AG04449 (cell line): ENCODE measurements at regions not wholly inside any gene's neighbourhood (a gene's known extent, or its start where the extent isn't known, plus 50 kb on each side); places are given as distances from the start of the nearest gene placed in this dataset.

Experiments
- CTCF ChIA-PET: fragments of 350-600 bp; formaldehyde crosslinking; extraction: SDS; loops from one replicate; lab custom pipeline; 2021; ENCODE audit warnings: antibody characterized with exemption; lab: Yijun Ruan, JAX
- POLR2A ChIA-PET: fragments of 400-600, 350-600 bp; formaldehyde crosslinking; extraction: SDS; loops from one replicate; lab custom pipeline; 2020; ENCODE audit warnings: antibody characterized with exemption, inconsistent platforms; lab: Yijun Ruan, JAX
- DNase-seq: peaks from one replicate; pipeline ENCODE4 v3.0.0-alpha.2; 2010; ENCODE audit warnings: low read depth, low spot score
- H3K4me3 ChIP-seq: 2 replicates; pipeline ENCODE4 v1.5.1; 2011; ENCODE audit warnings: low read depth, mild to moderate bottlenecking, control low read depth, low read length
- CTCF ChIP-seq: IDR thresholded peaks from one replicate; pipeline ENCODE4 v1.5.1; 2011; ENCODE audit warnings: mild to moderate bottlenecking, moderate library complexity, low read length, control low read depth, inconsistent platforms; ENCODE audit not compliant: insufficient read depth; ENCODE audit errors: missing control alignments

- POLR2A ChIA-PET: no interaction called here
Measured at GRCh38 chr2:43010438-43011157, 215.8 kb downstream of the ZFP36L2 start.

GRCh38 chr2:43009448-43009847 lies 217.0 kb downstream of the ZFP36L2 start:
- DNase-seq: no peak
- ChIA-PET CTCF (interaction anchor here (0.7 to 1.2 kb wide), 4 partner anchors 11 to 150 kb away, joined by 3 to 4 read pairs (median 3); no protein-coding TSS in a partner anchor), POLR2A (interaction anchor here (0.9 kb wide), 1 partner anchor 217 kb away, joined by 4 read pairs; no protein-coding TSS in a partner anchor)

More at GRCh38 chr2:43010438-43011157, 215.8 kb downstream of the ZFP36L2 start:
- H3K4me3 ChIP-seq: no peak overlapping the region
- no peak for DNase-seq
- no peak for TF ChIP-seq CTCF
- CTCF ChIA-PET: interaction anchor here (0.6 to 6.2 kb wide), 6 partner anchors 10 to 51 kb away, joined by 3 to 31 read pairs (median 3); no protein-coding TSS in a partner anchor

GRCh38 chr2:43008388-43008787 lies 216.0 kb upstream of the HAAO start:
- H3K4me3 ChIP-seq: no peak overlapping the region
- ChIA-PET CTCF (interaction anchor here (1.6 to 3.0 kb wide), 3 partner anchors 10 to 180 kb away, joined by 4 to 7 read pairs (median 6); no protein-coding TSS in a partner anchor), POLR2A (interaction anchor here (0.6 kb wide), 1 partner anchor 78 kb away, joined by 3 read pairs; no protein-coding TSS in a partner anchor)
- DNase-seq: no peak
- TF ChIP-seq CTCF: no peak

More at GRCh38 chr2:43009448-43009847, 217.0 kb downstream of the ZFP36L2 start:
- no peak for TF ChIP-seq CTCF
- H3K4me3 ChIP-seq: no peak overlapping the region

GRCh38 chr2:43007901-43008300 lies 215.5 kb upstream of the HAAO start:
- no peak for DNase-seq
- TF ChIP-seq CTCF: no peak
- CTCF ChIA-PET: interaction anchor here (1.6 to 3.0 kb wide), 3 partner anchors 10 to 180 kb away, joined by 4 to 7 read pairs (median 6); no protein-coding TSS in a partner anchor
- no peak overlapping the region for H3K4me3 ChIP-seq
- POLR2A ChIA-PET: no interaction called here

DNA sequence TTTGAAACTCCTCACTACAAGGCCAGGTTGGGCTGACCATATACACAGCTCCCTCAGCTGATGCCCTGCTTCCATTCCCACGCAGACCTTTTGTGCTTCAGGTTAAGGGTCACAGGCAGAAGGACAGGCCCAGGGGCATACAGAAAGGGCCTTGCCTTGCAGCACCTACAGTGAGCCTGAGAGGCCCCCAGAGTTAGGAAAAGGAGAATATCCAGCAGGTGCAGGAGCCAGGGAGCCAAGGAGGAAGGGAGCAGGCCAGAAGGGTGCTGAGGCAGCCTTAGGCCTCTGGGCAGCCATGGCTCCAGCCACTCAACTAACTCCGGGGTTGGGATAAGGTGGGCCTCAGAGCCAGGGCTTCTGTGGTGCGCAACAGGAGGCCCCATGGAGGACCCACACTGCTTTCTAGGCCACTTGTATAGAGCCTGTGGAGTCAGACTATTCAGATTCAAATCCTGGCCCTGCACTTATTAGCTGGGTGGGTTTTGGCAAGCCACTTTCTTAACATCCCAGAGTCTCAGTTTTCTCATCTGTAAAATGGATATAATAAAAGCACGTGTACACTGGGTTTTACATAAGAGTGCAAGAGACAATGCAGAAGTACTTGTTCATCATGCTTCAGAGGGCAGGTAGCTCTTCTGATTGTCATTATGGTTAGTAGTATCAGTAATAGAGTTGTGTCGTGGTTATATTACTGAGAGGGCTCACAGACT lies 214.6 kb upstream of the HAAO start:
- CTCF ChIA-PET: interaction anchor here (1.6 to 3.0 kb wide), 3 partner anchors 11 to 179 kb away, joined by 4 to 7 read pairs (median 6); no protein-coding TSS in a partner anchor
- DNase-seq: no peak
- POLR2A ChIA-PET: no interaction called here
- H3K4me3 ChIP-seq: no peak overlapping the region
- TF ChIP-seq CTCF: no peak
